Tibial artery (tissue), 4 donors: ENCODE measurements at regions not wholly inside any gene's neighbourhood (a gene's known extent, or its start where the extent isn't known, plus 50 kb on each side); places are given as distances from the start of the nearest gene placed in this dataset.

ENCODE experiments used
- DNase-seq, 2 donors: peaks; one replicate each; pipeline ENCODE4 v3.0.0-alpha.2; 2019
- H3K27ac ChIP-seq, 2 donors: fragments of 200-600 bp; sonication (generic) in 1 of 2; 1 replicate in 1 of 2; 2 replicates in 1 of 2; pipeline ENCODE4 v1.5.1; 2018 to 2019; ENCODE audit warnings: mild to moderate bottlenecking in 1 of 2
- H3K27me3 ChIP-seq, 2 donors: fragments of 200-600 bp; sonication (generic) in 1 of 2; one replicate each; pipeline versions ENCODE4 v1.5.1 to v1.6.0; 2016 to 2019
- H3K36me3 ChIP-seq, 3 donors: fragments of 200-600 bp; sonication (generic) in 2 of 3; one replicate each; pipeline ENCODE4 v1.5.1; 2016 to 2019; ENCODE audit warnings: mild to moderate bottlenecking in 2 of 3
- H3K4me1 ChIP-seq, 4 donors: fragments of 200-600 bp; sonication (generic) in 2 of 4; 1 replicate in 3 of 4; 2 replicates in 1 of 4; pipeline ENCODE4 v1.5.1; 2016 to 2019
- H3K4me3 ChIP-seq, 2 donors: fragments of 200-600 bp; sonication (generic) in 1 of 2; 1 replicate in 1 of 2; 2 replicates in 1 of 2; pipeline ENCODE4 v1.5.1; 2018 to 2019; ENCODE audit warnings: mild to moderate bottlenecking in 2 of 2
- H3K9me3 ChIP-seq, 3 donors: fragments of 200-600 bp; sonication (generic) in 1 of 3; one replicate each; pipeline ENCODE4 v1.5.1; 2016 to 2019
- intact Hi-C: fragments of 100-400 bp; cut with DNase I; formaldehyde crosslinking; loops from one replicate; pipeline ENCODE4 v1.15.0; 2023; ENCODE audit warnings: low total_unique reads
- TF ChIP-seq, protein P1 (sequence below), 2 experiments: fragments of 200-600 bp in 1 of 2; fragments of 450-650 bp in 1 of 2; IDR thresholded peaks; one replicate each; pipeline ENCODE4 v1.5.1; 2017 to 2019; ENCODE audit warnings: antibody characterized with exemption in 2 of 2, mild to moderate bottlenecking in 1 of 2, moderate library complexity in 1 of 2

DNA sequence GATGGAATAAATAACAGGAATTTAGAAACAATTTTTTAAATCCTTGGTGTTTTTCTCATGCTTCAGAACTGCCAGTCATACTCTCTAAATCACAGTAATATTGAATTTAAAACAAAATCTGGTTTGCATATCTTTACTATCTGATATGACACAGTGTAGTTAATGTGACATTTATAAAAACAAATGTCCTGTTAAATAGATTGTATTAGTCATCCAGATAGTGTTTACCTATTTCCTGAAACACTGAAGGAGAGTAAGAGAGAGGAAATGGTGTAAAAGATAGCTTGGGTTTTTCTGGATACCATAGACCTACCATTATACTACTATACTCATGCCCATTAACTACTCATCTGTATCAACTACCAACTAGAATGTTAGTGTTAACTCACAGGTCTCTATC lies 292.3 kb downstream of the MAN2A1 start:
- H3K27ac ChIP-seq: no peak overlapping the region
- H3K36me3 ChIP-seq: no peaks in the 10 kb centered on the region
- DNase-seq: no peak
- no peaks in the 10 kb centered on the region for H3K9me3 ChIP-seq
- intact Hi-C loops: no loop called here
- H3K4me1 ChIP-seq: peaks cover 0 to 15% (median 1%) of the 10 kb centered on the region in 4 donors
- no peak overlapping the region for H3K4me3 ChIP-seq
- TF ChIP-seq, protein P1, sequence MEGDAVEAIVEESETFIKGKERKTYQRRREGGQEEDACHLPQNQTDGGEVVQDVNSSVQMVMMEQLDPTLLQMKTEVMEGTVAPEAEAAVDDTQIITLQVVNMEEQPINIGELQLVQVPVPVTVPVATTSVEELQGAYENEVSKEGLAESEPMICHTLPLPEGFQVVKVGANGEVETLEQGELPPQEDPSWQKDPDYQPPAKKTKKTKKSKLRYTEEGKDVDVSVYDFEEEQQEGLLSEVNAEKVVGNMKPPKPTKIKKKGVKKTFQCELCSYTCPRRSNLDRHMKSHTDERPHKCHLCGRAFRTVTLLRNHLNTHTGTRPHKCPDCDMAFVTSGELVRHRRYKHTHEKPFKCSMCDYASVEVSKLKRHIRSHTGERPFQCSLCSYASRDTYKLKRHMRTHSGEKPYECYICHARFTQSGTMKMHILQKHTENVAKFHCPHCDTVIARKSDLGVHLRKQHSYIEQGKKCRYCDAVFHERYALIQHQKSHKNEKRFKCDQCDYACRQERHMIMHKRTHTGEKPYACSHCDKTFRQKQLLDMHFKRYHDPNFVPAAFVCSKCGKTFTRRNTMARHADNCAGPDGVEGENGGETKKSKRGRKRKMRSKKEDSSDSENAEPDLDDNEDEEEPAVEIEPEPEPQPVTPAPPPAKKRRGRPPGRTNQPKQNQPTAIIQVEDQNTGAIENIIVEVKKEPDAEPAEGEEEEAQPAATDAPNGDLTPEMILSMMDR (IDR thresholded peaks at IDR 0.05): no peak
- H3K27me3 ChIP-seq: no peaks in the 10 kb centered on the region

DNA sequence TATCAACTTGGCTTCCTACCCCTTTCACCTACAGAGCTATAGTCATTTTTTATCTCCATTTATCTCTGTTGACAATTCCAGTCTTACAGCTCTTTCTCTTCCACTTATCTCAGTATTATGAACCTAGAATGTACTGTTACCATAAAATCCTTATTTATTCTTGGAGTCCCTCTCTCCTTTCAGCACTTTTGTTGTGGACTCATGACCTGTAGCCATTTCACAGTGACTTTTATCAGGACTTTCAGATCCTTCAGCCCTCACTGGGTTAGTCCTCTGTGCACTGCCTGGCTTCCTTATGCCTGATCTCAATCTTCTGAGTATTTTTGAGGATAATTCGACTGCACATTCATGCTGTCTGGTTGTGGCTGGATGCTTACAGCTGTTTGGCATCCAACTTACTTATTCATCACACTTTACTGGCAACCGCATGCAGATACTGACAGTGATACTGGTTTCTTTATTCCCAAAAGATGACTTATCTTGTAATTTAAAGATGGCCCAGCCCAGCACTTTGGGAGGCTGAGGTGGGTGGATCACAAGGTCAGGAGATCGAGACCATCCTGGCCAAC lies 293.3 kb downstream of the MAN2A1 start:
- intact Hi-C loops: no loop called here
- no peak overlapping the region for H3K27ac ChIP-seq
- no peaks in the 10 kb centered on the region for H3K27me3 ChIP-seq
- H3K4me3 ChIP-seq: no peak overlapping the region
- TF ChIP-seq, protein P1 (IDR thresholded peaks at IDR 0.05): no peak
- no peak for DNase-seq
- H3K9me3 ChIP-seq: no peaks in the 10 kb centered on the region
- no peaks in the 10 kb centered on the region for H3K36me3 ChIP-seq
- peaks cover 0 to 23% (median 7%) of the 10 kb centered on the region in 4 donors for H3K4me1 ChIP-seq

DNA sequence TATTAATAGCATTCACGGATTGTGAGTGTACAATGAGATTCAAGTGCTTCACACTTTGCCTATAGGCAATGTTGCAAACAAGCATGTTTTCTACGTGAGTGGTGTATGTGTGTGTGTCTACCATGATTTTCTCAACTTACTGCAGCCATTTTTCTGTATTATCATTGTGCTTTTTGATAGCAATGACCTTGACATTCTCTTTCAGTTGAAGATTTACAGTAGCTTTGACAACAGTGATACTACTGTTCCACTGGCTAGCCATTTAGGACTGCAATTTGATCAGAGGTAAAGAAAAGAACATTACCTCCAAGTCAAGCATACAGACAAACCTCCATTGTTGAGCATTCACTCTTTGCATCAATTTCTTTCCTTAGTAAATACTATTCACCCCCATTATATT lies 297.0 kb downstream of the MAN2A1 start:
- no peaks in the 10 kb centered on the region for H3K9me3 ChIP-seq
- H3K4me3 ChIP-seq: no peak overlapping the region
- TF ChIP-seq, protein P1 (IDR thresholded peaks at IDR 0.05): no peak
- intact Hi-C loops: no loop called here
- no peak for DNase-seq
- H3K36me3 ChIP-seq: no peaks in the 10 kb centered on the region
- H3K4me1 ChIP-seq: peaks cover 0 to 40% (median 9%) of the 10 kb centered on the region in 4 donors
- H3K27ac ChIP-seq: peak overlapping the region; percentile 83
- H3K27me3 ChIP-seq: no peaks in the 10 kb centered on the region

DNA sequence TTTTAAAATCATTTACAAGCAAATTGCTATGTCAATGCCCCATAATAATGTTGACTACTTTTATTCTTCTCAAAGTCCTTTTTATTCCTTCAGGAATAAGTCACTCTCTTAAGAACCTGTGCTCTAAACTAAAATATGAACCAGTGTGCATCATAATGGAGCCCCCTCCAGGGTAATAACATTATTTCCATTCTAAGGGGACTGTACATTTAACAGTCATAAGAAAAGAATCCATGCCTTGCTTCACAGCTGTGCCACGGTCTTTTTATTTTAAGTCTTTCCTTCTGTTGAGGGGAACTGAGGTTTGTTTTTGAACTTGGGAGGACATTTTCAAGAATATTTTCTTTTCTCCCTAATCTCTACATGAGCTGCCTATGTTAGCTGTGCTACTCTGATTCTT lies 297.6 kb downstream of the MAN2A1 start:
- no peak for DNase-seq
- Histone ChIP-seq H3K36me3 (no peaks in the 10 kb centered on the region), H3K9me3 (no peaks in the 10 kb centered on the region), H3K27me3 (no peaks in the 10 kb centered on the region), H3K4me3 (no peak overlapping the region), H3K27ac (peak overlapping the region; percentile 83), H3K4me1 (peaks cover 0 to 40% (median 9%) of the 10 kb centered on the region in 4 donors)
- TF ChIP-seq, protein P1 (IDR thresholded peaks at IDR 0.05): no peak
- intact Hi-C loops: no loop called here

DNA sequence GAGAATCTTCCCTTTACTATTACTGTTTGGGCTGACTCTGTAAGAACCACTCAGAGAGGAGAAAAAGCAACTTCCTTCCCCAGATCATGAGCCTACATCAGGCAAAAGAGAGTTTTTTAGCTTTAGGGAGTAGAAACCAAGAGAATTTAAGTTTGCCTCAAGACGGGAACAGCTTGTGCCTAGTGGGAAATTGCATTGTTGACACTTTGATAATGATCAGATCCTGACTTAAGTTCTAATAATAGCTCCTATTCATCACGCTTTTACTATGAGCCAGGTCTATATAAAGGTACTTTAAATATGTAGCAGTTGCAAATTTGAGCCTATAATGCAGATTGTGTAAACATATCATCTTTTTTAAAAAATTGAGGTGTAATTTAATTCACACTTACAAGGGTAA lies 298.2 kb downstream of the MAN2A1 start:
- H3K4me3 ChIP-seq: no peak overlapping the region
- no peaks in the 10 kb centered on the region for H3K27me3 ChIP-seq
- no peaks in the 10 kb centered on the region for H3K36me3 ChIP-seq
- no peaks in the 10 kb centered on the region for H3K9me3 ChIP-seq
- H3K4me1 ChIP-seq: peaks cover 0 to 40% (median 9%) of the 10 kb centered on the region in 4 donors
- intact Hi-C loops: no loop called here
- H3K27ac ChIP-seq: peak overlapping the region; percentile 83
- no peak for DNase-seq
- TF ChIP-seq, protein P1 (IDR thresholded peaks at IDR 0.05): no peak

DNA sequence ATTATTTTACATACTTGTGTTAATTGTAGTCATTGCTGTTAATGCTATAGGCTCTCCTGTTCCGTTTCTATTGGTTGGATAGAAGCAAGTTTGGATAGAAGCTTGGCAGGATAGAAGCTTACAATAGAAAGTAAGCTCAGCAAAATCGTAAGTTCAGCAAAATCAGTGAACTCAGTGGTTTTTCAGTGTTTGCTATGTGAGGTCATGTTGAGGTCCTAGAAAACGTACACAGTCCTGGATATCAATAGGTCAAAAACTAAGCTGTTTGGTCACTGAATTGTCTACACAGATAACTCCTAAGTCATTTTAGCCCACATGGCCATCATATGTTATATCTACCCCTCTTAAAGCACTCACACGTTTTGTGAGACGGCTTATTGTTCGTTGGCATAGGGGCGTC lies 299.4 kb downstream of the MAN2A1 start:
- Histone ChIP-seq H3K27me3 (no peaks in the 10 kb centered on the region), H3K9me3 (no peaks in the 10 kb centered on the region), H3K4me1 (peaks cover 0 to 40% (median 9%) of the 10 kb centered on the region in 4 donors), H3K27ac (peak overlapping the region; percentile 83), H3K4me3 (no peak overlapping the region), H3K36me3 (no peaks in the 10 kb centered on the region)
- intact Hi-C loops: no loop called here
- no peak for DNase-seq
- TF ChIP-seq, protein P1 (IDR thresholded peaks at IDR 0.05): no peak
